ENCODE measurements at regions not wholly inside any gene's neighbourhood (a gene's known extent, or its start where the extent isn't known, plus 50 kb on each side); places are given as distances from the start of the nearest gene placed in this dataset.

- no peak for TF ChIP-seq CTCF (IDR thresholded peaks at IDR 0.05)
- no peak for TF ChIP-seq EZH2 (IDR thresholded peaks at IDR 0.05)
Measured at GRCh38 chr12:42744539-42745182, 155.1 kb upstream of the PRICKLE1 start.
